ENCODE measurements at regions not wholly inside any gene's neighbourhood (a gene's known extent, or its start where the extent isn't known, plus 50 kb on each side); places are given as distances from the start of the nearest gene placed in this dataset.

DNA sequence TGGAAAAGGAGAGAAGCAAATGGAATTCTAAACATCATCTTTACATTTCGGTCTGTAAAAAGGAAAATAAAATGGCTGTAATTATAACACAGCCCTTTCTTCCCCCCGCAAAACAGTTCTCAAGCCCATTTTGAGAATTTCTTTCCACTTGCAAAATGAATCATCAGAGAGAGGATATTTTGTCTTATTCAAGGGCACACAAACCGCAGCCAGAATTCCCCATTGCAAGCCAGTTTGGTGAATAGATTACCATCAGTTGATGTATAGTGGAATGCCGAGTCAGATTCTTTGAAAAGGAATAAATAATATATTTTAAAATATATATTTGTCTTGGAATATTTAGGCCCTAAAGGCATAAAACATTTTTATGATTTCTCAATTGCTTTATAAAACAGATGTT is 420.4 kb upstream of the SEMA6D start:
- Mint-ChIP-seq H3K4me3 (no peak overlapping the region), H3K4me1 (ENCODE audit: low read depth) (no peaks in the 10 kb centered on the region), H3K27ac (no peak overlapping the region), H3K9me3 (peaks cover 6% of the 10 kb centered on the region), H3K36me3 (ENCODE audit: low read depth) (no peaks in the 10 kb centered on the region), H3K27me3 (ENCODE audit: insufficient read depth) (no peaks in the 10 kb centered on the region)
- no peak for DNase-seq (ENCODE audit: low spot score)
- intact Hi-C loops (cut with micrococcal nuclease), result no loop called here

DNA sequence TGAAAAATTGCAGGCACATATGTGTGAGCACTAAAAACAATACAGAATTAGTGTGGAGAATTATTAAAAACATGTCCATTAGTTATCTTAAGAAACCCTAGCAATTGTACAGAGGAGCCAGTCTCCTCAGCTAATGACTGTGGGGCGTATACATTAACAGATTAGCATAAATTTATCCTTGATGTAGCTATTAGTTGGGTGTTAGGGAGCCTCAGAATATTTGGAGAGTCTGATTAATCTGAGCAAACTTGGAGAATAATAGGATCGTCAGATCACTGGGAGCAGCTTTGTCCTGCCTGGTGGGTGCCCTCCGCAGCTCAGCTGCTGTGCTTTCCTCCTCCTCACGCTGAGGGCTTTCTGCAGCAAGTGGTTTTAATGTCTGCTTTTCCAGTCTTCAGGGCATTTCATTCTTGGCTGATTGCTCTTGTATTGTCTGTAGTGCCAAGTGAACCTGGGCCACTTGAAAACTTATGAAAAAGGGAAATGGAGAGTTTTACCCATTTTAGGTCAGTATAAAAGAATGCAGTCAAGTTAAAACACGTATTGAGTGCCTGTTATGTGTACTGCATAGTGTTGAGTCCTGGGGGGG is 417.4 kb upstream of the SEMA6D start:
- no peak overlapping the region for H3K27ac Mint-ChIP-seq
- intact Hi-C loops (cut with micrococcal nuclease), result no loop called here
- no peak for DNase-seq (ENCODE audit: low spot score)
- no peak overlapping the region for H3K4me3 Mint-ChIP-seq
- no peaks in the 10 kb centered on the region for H3K4me1 Mint-ChIP-seq (ENCODE audit: low read depth)
- no peaks in the 10 kb centered on the region for H3K27me3 Mint-ChIP-seq (ENCODE audit: insufficient read depth)
- peaks cover 6% of the 10 kb centered on the region for H3K9me3 Mint-ChIP-seq
- H3K36me3 Mint-ChIP-seq (ENCODE audit: low read depth), result no peaks in the 10 kb centered on the region

DNA sequence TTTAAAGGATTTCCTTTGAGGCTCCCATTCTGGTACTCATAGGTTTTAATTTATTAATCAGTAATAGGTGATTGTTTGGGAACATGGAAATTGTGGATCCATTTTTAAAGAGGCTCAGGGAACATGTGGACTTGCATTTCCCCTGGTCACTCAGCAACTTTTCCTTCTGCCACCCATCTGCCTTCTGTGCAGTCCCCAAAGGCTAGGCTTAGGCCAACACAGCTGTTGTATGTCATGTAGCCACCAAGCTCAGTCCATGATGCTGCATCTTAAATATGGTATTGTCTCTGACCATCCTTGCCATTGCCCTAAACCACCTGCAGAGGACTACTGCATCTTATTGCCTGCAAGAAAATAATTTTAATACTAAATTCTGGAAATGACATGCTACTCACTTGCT is 416.7 kb upstream of the SEMA6D start:
- DNase-seq (ENCODE audit: low spot score), result no peak
- no peaks in the 10 kb centered on the region for H3K27me3 Mint-ChIP-seq (ENCODE audit: insufficient read depth)
- no peaks in the 10 kb centered on the region for H3K4me1 Mint-ChIP-seq (ENCODE audit: low read depth)
- intact Hi-C loops (cut with micrococcal nuclease), result no loop called here
- no peak overlapping the region for H3K27ac Mint-ChIP-seq
- no peaks in the 10 kb centered on the region for H3K36me3 Mint-ChIP-seq (ENCODE audit: low read depth)
- peaks cover 6% of the 10 kb centered on the region for H3K9me3 Mint-ChIP-seq
- no peak overlapping the region for H3K4me3 Mint-ChIP-seq

DNA sequence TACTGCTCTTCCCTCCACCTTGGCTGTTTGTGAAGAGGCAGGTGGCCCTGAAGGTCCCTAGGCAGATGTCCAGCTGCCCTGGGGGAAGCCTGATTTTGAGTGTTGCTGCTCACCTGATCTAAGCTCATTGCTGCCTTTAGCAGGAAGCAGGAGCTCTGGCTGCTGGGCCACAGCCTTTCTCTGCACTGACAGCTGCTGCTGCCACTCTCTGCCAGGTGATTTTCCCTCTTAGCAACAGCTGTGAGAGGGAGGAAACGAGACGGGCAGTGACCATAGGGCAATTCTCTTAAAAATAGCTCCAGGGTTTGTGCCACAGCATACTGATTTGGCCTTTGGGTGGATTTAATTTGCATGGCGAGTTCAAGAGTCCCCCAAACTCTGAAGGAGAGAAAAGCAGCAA is 415.8 kb upstream of the SEMA6D start:
- no peak for DNase-seq (ENCODE audit: low spot score)
- no peaks in the 10 kb centered on the region for H3K27me3 Mint-ChIP-seq (ENCODE audit: insufficient read depth)
- no peak overlapping the region for H3K27ac Mint-ChIP-seq
- H3K9me3 Mint-ChIP-seq, result peaks cover 6% of the 10 kb centered on the region
- no peaks in the 10 kb centered on the region for H3K36me3 Mint-ChIP-seq (ENCODE audit: low read depth)
- intact Hi-C loops (cut with micrococcal nuclease), result no loop called here
- H3K4me1 Mint-ChIP-seq (ENCODE audit: low read depth), result no peaks in the 10 kb centered on the region
- H3K4me3 Mint-ChIP-seq, result no peak overlapping the region

DNA sequence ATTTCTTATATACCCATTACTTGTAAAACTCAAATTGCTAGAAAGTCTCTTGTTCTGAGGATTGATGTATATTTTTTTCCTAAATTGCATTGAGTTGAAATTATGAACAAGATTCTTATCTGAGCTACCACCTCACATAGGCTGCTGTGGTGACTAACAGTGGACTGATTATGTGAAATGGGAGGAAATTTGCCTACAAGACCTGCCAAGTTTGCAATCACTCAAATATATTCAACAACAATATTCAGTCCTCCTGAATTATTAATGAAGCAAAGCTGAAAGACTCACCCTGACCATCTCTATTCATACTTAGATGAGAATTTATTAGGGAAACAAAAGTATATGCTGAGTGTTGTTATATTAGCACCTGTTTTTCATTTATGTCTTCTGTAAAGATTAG is 412.6 kb upstream of the SEMA6D start:
- no peaks in the 10 kb centered on the region for H3K36me3 Mint-ChIP-seq (ENCODE audit: low read depth)
- no peaks in the 10 kb centered on the region for H3K4me1 Mint-ChIP-seq (ENCODE audit: low read depth)
- intact Hi-C loops (cut with micrococcal nuclease), result no loop called here
- no peak overlapping the region for H3K4me3 Mint-ChIP-seq
- H3K27me3 Mint-ChIP-seq (ENCODE audit: insufficient read depth), result no peaks in the 10 kb centered on the region
- H3K27ac Mint-ChIP-seq, result no peak overlapping the region
- no peak for DNase-seq (ENCODE audit: low spot score)
- peaks cover 2% of the 10 kb centered on the region for H3K9me3 Mint-ChIP-seq

DNA sequence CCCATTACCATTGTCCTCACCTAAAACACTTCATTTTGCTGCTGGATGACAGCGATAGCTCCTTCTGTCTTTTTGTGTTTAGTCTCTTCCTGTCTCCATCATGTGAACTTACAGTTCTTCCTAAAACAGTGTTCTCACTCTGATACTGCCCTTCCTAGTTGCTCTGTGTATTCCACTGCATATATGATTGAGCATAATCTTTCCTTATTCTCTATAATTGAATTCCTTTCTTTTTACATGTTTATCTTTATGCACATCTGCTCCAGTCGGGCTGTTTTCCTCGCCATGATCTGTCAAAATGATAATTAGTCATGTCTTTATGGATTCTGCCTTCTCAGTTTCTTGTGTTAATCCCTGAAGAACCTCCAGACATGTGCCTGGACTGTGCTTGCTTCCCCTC is 405.1 kb upstream of the SEMA6D start:
- H3K4me1 Mint-ChIP-seq (ENCODE audit: low read depth), result no peaks in the 10 kb centered on the region
- H3K9me3 Mint-ChIP-seq, result peaks cover 9% of the 10 kb centered on the region
- H3K36me3 Mint-ChIP-seq (ENCODE audit: low read depth), result no peaks in the 10 kb centered on the region
- H3K27ac Mint-ChIP-seq, result no peak overlapping the region
- no peak overlapping the region for H3K4me3 Mint-ChIP-seq
- no peak for DNase-seq (ENCODE audit: low spot score)
- intact Hi-C loops (cut with micrococcal nuclease), result no loop called here
- no peaks in the 10 kb centered on the region for H3K27me3 Mint-ChIP-seq (ENCODE audit: insufficient read depth)

DNA sequence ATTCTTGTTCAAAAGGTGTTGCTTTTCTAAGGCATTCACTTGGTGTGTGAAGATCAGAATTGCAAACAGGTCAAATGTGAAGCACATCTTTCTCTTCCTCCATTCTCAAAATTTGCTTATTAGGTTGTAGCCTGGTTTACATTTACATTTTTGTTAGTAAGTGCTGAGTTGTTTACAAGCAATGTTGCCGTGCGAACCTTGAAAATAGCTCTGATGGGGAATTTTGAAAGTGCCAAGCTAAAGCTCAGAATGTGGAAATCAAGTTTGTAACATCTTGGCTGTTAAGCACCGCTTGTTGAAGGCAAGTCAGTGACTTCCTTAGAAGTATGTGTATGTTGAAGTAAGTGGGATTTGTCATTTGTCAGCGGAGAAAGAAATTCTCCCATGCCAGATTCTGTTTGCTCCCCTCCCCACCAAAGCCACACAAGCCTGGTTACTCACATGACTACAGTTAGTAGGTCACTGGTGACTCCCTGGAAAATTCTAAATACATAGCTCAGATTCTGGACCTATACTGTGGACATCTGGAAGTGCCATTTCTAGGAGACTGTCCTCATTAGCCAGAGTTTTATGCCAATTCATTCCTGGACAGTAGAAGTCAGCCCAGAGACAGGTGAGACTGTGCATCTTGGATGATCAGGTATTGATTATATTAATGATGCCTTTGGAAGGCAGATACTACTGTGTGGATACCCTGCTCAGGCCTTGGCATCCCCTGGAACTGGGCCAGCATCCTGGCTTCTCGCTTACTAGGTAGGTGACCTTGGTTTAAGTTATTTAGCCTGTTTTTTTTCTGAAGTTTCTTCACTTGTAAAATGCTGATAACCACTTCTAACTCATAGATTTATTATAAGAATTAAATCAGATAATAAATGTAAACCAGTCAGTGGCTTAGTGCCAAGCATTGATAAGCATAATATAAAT is 390.6 kb upstream of the SEMA6D start:
- H3K27me3 Mint-ChIP-seq (ENCODE audit: insufficient read depth), result no peaks in the 10 kb centered on the region
- H3K4me3 Mint-ChIP-seq, result no peak overlapping the region
- no peak overlapping the region for H3K27ac Mint-ChIP-seq
- no peaks in the 10 kb centered on the region for H3K36me3 Mint-ChIP-seq (ENCODE audit: low read depth)
- H3K9me3 Mint-ChIP-seq, result peaks cover 3% of the 10 kb centered on the region
- no peak for DNase-seq (ENCODE audit: low spot score)
- H3K4me1 Mint-ChIP-seq (ENCODE audit: low read depth), result no peaks in the 10 kb centered on the region
- intact Hi-C loops (cut with micrococcal nuclease), result no loop called here

DNA sequence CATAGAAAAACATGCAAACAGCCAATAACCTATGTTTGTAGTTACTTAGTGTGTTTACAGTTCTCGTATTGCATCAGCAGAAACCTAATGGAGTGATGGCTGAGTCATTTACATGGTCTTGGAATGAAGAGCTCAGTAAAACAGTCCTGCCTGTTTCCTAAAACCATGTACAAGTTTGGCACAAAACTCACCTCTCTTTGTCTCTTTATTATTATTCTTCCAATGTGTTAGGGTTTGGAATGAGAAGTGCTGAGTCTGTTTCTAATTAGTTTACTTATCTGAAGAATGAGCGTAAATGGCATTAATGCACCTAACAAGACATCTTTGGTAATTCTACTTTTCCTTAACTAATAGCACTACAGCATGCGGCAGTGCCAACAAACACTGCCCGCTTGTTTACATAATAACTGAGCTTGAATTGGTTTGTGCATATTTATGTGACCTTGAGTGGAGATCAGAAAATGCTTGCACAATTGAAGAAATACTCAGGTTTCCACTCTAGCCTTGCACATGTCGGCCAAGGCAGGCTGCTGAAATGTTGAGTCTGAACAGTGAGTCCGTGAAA is 385.4 kb upstream of the SEMA6D start:
- no peak overlapping the region for H3K4me3 Mint-ChIP-seq
- H3K27me3 Mint-ChIP-seq (ENCODE audit: insufficient read depth), result no peaks in the 10 kb centered on the region
- no peak for DNase-seq (ENCODE audit: low spot score)
- intact Hi-C loops (cut with micrococcal nuclease), result no loop called here
- peaks cover 4% of the 10 kb centered on the region for H3K9me3 Mint-ChIP-seq
- H3K4me1 Mint-ChIP-seq (ENCODE audit: low read depth), result no peaks in the 10 kb centered on the region
- no peak overlapping the region for H3K27ac Mint-ChIP-seq
- H3K36me3 Mint-ChIP-seq (ENCODE audit: low read depth), result no peaks in the 10 kb centered on the region

DNA sequence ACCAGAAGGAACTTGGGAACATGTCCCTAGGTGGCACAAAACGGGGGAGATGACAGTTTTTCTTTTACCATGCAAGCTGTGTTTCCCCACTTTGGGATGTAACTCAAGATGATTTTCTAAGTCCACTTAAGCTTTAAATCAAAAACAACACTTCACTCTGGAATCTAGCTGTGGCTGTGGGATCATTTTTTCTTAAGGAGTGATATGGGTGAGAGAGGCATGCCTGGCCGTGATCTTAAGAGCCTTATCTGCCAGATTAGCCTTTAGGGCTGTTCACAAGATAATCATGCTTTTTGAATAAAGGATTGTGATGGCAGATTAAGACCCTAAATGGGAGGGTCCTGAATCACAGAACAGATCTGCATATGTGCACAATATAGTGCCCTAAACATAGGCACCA is 384.8 kb upstream of the SEMA6D start:
- H3K9me3 Mint-ChIP-seq, result peaks cover 4% of the 10 kb centered on the region
- no peak for DNase-seq (ENCODE audit: low spot score)

DNA sequence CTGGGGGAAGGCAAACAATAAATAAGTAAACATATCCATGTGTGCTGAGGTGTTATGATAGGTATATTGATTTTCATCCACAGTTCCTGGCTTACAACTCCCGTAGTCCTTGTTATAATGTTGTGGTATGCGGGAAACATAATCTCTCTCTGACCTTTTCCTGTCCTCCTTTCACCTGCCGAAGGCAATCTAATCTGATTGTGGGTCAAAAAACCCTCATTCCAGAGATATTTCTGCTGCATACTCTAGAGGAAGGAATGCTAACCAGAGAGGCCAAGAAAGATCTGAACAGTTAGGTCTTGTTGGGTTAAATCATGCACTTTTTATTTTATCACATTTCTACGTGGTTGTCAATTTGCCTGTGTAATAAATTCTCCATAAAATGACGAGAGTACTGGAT is 383.6 kb upstream of the SEMA6D start:
- Mint-ChIP-seq H3K4me1 (ENCODE audit: low read depth) (no peaks in the 10 kb centered on the region), H3K36me3 (ENCODE audit: low read depth) (no peaks in the 10 kb centered on the region), H3K27ac (no peak overlapping the region), H3K4me3 (no peak overlapping the region), H3K27me3 (ENCODE audit: insufficient read depth) (no peaks in the 10 kb centered on the region), H3K9me3 (peaks cover 4% of the 10 kb centered on the region)
- no peak for DNase-seq (ENCODE audit: low spot score)
- intact Hi-C loops (cut with micrococcal nuclease), result no loop called here

More for the DNA sequence above, 384.8 kb upstream of the SEMA6D start:
- Mint-ChIP-seq H3K4me1 (ENCODE audit: low read depth) (no peaks in the 10 kb centered on the region), H3K27ac (no peak overlapping the region), H3K27me3 (ENCODE audit: insufficient read depth) (no peaks in the 10 kb centered on the region), H3K4me3 (no peak overlapping the region), H3K36me3 (ENCODE audit: low read depth) (no peaks in the 10 kb centered on the region)
- intact Hi-C loops (cut with micrococcal nuclease), result no loop called here

DNA sequence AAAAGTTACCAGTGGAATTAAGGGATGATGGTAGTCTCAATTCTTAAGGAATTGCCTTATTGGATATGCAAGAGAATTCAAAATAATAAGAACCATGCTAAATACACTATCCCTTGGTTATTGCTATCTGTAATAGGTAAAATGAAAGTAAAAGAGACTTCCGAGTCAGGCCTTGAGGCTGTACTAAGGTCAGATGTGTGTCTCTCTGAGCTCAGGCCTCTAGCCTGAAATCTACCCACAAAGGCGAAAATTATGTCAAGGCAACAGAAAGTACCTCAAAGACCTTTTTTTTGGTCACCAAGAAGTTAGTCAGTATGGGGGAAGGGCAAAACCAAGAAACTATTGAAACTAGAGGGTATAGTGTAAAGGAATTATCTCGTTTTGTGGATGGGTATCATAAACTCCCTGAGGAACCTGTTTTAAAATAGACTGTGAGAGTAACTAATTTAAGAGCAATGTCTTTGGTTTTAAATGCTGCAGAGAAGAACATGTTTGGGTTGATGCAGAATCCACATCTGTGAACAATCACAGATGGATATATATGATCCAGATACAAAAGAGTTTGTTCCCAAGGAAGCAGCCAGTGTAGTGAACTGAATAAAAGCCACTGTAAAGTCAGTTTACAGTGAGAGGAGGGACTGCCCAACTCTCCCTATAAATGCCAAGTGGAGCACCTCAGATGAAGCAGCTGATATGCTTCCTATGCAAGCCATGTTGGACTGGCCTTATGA is 382.3 kb upstream of the SEMA6D start:
- Mint-ChIP-seq H3K27ac (no peak overlapping the region), H3K4me3 (no peak overlapping the region), H3K36me3 (ENCODE audit: low read depth) (no peaks in the 10 kb centered on the region), H3K4me1 (ENCODE audit: low read depth) (no peaks in the 10 kb centered on the region), H3K9me3 (peaks cover 8% of the 10 kb centered on the region), H3K27me3 (ENCODE audit: insufficient read depth) (no peaks in the 10 kb centered on the region)
- DNase-seq (ENCODE audit: low spot score), result no peak
- intact Hi-C loops (cut with micrococcal nuclease), result no loop called here

DNA sequence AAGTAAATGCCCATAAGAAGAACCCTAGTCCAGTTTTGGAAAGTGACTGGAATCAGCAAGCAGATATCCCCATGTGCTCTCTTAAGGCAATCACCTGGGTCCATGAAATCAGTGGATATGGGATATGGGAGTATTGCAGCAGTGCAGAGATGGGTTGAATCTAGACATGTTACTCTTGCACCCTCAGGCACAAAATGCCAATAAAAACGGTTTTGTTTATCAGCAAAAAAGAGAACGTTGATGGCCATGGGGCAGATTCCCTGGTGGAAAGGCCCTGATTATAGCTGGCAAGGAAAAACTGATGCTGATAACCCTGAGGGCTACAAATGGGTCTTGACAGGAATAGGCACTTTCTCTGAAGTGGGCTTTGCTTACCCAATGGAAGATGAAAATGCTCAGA is 380.2 kb upstream of the SEMA6D start:
- no peaks in the 10 kb centered on the region for H3K36me3 Mint-ChIP-seq (ENCODE audit: low read depth)
- intact Hi-C loops (cut with micrococcal nuclease), result no loop called here
- no peaks in the 10 kb centered on the region for H3K4me1 Mint-ChIP-seq (ENCODE audit: low read depth)
- no peak for DNase-seq (ENCODE audit: low spot score)
- no peak overlapping the region for H3K27ac Mint-ChIP-seq
- no peak overlapping the region for H3K4me3 Mint-ChIP-seq
- H3K27me3 Mint-ChIP-seq (ENCODE audit: insufficient read depth), result no peaks in the 10 kb centered on the region
- H3K9me3 Mint-ChIP-seq, result peaks cover 9% of the 10 kb centered on the region

DNA sequence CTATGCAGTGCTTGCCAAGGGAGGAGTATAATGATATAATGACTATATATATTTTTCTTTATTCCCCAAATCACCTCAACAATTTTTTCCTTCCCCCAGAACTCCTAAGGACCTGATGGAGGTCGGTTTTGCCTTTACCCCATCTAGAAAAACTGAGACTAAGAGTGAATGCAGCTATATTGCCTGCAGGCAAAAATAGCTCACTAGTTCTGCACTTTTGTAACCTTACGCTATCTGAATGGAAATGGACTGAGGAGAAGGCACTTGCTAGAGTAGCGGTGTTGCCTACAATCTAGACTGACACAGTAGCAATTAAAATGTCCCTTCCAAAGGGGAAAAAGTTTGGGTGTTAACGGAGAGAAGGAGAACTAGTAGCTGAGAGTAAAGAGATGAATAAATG is 379.5 kb upstream of the SEMA6D start:
- Mint-ChIP-seq H3K4me3 (no peak overlapping the region), H3K36me3 (ENCODE audit: low read depth) (no peaks in the 10 kb centered on the region), H3K9me3 (peaks cover 9% of the 10 kb centered on the region), H3K4me1 (ENCODE audit: low read depth) (no peaks in the 10 kb centered on the region), H3K27ac (no peak overlapping the region), H3K27me3 (ENCODE audit: insufficient read depth) (no peaks in the 10 kb centered on the region)
- no peak for DNase-seq (ENCODE audit: low spot score)
- intact Hi-C loops (cut with micrococcal nuclease), result no loop called here
